NCI-H510A treated with DMSO at 0.1 percent for 48 hours (cell line): ENCODE measurements at regions not wholly inside any gene's neighbourhood (a gene's known extent, or its start where the extent isn't known, plus 50 kb on each side); places are given as distances from the start of the nearest gene placed in this dataset.
"Not testable (repeated sequence)": the region's sequence is repeated elsewhere in the genome, so short reads cannot be mapped to it uniquely, and the experiment has no call there.

Experiments used
- DNase-seq: peaks from one replicate; lab custom pipeline; 2025; lab: John Stamatoyannopoulos, UW

- no peak for DNase-seq
Measured at GRCh38 chr9:135173066-135173465, 85.6 kb downstream of the OLFM1 start.

GRCh38 chr9:135174248-135174647 lies 86.8 kb downstream of the OLFM1 start:
- no peak for DNase-seq

- DNase-seq = no peak
Measured at GRCh38 chr9:135174981-135175380, 87.5 kb downstream of the OLFM1 start.

GRCh38 chr9:135176284-135176683 lies 88.8 kb downstream of the OLFM1 start:
- no peak for DNase-seq

GRCh38 chr9:135177562-135177961 lies 90.1 kb downstream of the OLFM1 start:
- DNase-seq = not testable (repeated sequence)

- DNase-seq = no peak
Measured at GRCh38 chr9:135178498-135178897, 91.0 kb downstream of the OLFM1 start.

- no peak for DNase-seq
Measured at GRCh38 chr9:135179041-135179440, 91.6 kb downstream of the OLFM1 start.

GRCh38 chr9:135179976-135180375 lies 92.5 kb downstream of the OLFM1 start:
- DNase-seq = no peak

GRCh38 chr9:135180586-135180985 lies 93.1 kb downstream of the OLFM1 start:
- no peak for DNase-seq

- DNase-seq = no peak
Measured at GRCh38 chr9:135181336-135181735, 93.9 kb downstream of the OLFM1 start.

- not testable (repeated sequence) for DNase-seq
Measured at GRCh38 chr9:135181841-135182240, 94.4 kb downstream of the OLFM1 start.

- DNase-seq = no peak
Measured at GRCh38 chr9:135183069-135183468, 95.6 kb downstream of the OLFM1 start.

GRCh38 chr9:135183528-135184180 lies 96.2 kb downstream of the OLFM1 start:
- no peak for DNase-seq

GRCh38 chr9:135184181-135185053 lies 96.9 kb downstream of the OLFM1 start:
- no peak for DNase-seq

- DNase-seq = no peak
Measured at GRCh38 chr9:135185060-135185459, 97.6 kb downstream of the OLFM1 start.

- no peak for DNase-seq
Measured at GRCh38 chr9:135186248-135187164, 99.0 kb downstream of the OLFM1 start.

GRCh38 chr9:135187365-135187764 lies 99.9 kb downstream of the OLFM1 start:
- no peak for DNase-seq

GRCh38 chr9:135188681-135189151 lies 101.2 kb downstream of the OLFM1 start:
- DNase-seq = no peak

GRCh38 chr9:135189497-135189896 lies 102.0 kb downstream of the OLFM1 start:
- DNase-seq = no peak

GRCh38 chr9:135190789-135191577 lies 103.5 kb downstream of the OLFM1 start:
- DNase-seq = no peak

- DNase-seq = no peak
Measured at GRCh38 chr9:135192686-135193085, 105.2 kb downstream of the OLFM1 start.
